Transverse colon (tissue), 4 donors: ENCODE measurements at regions not wholly inside any gene's neighbourhood (a gene's known extent, or its start where the extent isn't known, plus 50 kb on each side); places are given as distances from the start of the nearest gene placed in this dataset.

Experiments used
- EP300 ChIP-seq: sonication (generic); formaldehyde crosslinking; IDR thresholded peaks from one replicate; pipeline ENCODE4 v1.6.1; 2017; ENCODE audit warnings: antibody characterized with exemption, low read depth
- POLR2AphosphoS5 ChIP-seq, 3 donors: sonication (generic); formaldehyde crosslinking; IDR thresholded peaks; one replicate each; pipeline ENCODE4 v1.6.1; 2016; ENCODE audit warnings: antibody characterized with exemption in 3 of 3
- TF ChIP-seq, protein P1 (sequence below), 5 experiments: fragments of 200-600 bp in 3 of 5; fragments of 450-650 bp in 2 of 5; sonication (generic) in 3 of 5; IDR thresholded peaks; 1 replicate in 2 of 5; 2 replicates in 3 of 5; pipeline ENCODE4 v1.5.1; 2016 to 2017; ENCODE audit warnings: antibody characterized with exemption in 5 of 5, inconsistent platforms in 3 of 5, mild to moderate bottlenecking in 2 of 5, moderate library complexity in 1 of 5

- TF ChIP-seq, protein P1, sequence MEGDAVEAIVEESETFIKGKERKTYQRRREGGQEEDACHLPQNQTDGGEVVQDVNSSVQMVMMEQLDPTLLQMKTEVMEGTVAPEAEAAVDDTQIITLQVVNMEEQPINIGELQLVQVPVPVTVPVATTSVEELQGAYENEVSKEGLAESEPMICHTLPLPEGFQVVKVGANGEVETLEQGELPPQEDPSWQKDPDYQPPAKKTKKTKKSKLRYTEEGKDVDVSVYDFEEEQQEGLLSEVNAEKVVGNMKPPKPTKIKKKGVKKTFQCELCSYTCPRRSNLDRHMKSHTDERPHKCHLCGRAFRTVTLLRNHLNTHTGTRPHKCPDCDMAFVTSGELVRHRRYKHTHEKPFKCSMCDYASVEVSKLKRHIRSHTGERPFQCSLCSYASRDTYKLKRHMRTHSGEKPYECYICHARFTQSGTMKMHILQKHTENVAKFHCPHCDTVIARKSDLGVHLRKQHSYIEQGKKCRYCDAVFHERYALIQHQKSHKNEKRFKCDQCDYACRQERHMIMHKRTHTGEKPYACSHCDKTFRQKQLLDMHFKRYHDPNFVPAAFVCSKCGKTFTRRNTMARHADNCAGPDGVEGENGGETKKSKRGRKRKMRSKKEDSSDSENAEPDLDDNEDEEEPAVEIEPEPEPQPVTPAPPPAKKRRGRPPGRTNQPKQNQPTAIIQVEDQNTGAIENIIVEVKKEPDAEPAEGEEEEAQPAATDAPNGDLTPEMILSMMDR (IDR thresholded peaks at IDR 0.05) = no peak
- TF ChIP-seq POLR2AphosphoS5 (IDR thresholded peaks at IDR 0.05) (no peak), EP300 (no peak)
Observed at GRCh38 chrY:21821881-21822280, 72.4 kb downstream of the RBMY1D start.
